Thyroid gland (tissue), 4 donors: ENCODE measurements at regions not wholly inside any gene's neighbourhood (a gene's known extent, or its start where the extent isn't known, plus 50 kb on each side); places are given as distances from the start of the nearest gene placed in this dataset.

Experiments
- CTCF ChIP-seq, 6 experiments: fragments of 200-600 bp in 3 of 6; fragments of 450-650 bp in 3 of 6; sonication (generic) in 3 of 6; IDR thresholded peaks; one replicate each; pipeline ENCODE4 v1.5.1; 2016 to 2019; ENCODE audit warnings: antibody characterized with exemption in 6 of 6, mild to moderate bottlenecking in 2 of 6, inconsistent platforms in 1 of 6, moderate library complexity in 1 of 6
- POLR2A ChIP-seq, 2 donors: fragments of 450-650 bp; IDR thresholded peaks; one replicate each; pipeline ENCODE4 v1.6.1; 2017; ENCODE audit warnings: antibody characterized with exemption in 2 of 2, mild to moderate bottlenecking in 2 of 2, moderate library complexity in 1 of 2

DNA sequence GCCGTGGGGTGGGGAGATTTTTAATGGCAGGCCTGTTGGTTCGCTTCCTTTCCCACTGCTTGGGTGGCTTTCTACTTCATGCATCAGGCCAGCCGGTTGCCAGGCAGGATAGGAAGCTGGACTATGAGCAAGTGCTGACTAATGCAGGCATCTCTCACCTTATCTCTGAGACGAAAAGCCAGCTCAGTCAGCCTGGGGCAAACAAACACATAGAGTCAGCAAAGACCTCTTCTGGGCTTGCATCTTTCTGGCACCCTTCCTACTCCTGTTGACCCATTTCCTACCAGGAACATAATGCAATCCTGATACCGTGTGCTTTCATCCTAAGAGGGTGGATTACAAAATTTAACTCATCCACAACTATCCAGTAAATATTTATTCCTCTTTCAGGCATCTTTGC lies 416.6 kb upstream of the MEX3C start:
- TF ChIP-seq POLR2A (IDR thresholded peaks at IDR 0.05), result no peak
- TF ChIP-seq CTCF (IDR thresholded peaks at IDR 0.05), result no peak
